ENCODE measurements at regions not wholly inside any gene's neighbourhood (a gene's known extent, or its start where the extent isn't known, plus 50 kb on each side); places are given as distances from the start of the nearest gene placed in this dataset.
"Not testable (repeated sequence)": the region's sequence is repeated elsewhere in the genome, so short reads cannot be mapped to it uniquely, and the experiment has no call there.

DNA sequence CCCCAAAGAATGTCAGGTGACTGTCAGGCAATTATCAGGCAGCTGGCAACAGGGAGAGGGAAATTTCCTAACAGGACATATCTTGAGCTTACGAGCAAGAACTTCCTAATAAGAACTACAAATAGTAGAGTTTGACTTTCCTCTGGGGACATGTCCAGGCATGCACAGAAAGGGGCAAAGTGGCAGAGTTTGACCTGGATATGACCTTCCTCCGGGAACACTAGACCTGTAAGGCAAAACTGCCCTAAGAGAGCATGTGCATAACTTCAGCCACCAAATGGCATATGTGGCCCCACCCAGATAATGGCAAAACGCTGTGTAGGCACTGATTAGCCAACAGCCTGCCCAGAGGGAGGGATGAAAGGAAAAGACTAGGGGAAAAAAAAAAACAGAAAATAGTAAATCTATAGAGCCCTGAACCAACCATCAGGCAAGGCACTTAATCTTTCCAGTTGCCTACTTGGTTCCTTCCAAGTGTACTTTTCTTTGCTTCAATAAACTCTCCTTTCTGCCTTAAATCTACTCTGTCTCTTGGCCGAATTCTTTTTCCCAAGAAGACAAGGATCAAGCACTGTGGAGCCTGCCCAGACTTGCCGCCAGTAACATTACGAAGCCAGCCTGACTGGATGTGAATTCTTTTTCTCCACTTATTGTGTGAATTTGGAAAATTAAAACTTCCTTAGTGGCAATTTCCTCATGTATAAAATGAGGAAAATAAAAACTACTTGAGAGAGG, 164.1 kb downstream of the SPTSSA start:
- DNase-seq, result no peak

DNA sequence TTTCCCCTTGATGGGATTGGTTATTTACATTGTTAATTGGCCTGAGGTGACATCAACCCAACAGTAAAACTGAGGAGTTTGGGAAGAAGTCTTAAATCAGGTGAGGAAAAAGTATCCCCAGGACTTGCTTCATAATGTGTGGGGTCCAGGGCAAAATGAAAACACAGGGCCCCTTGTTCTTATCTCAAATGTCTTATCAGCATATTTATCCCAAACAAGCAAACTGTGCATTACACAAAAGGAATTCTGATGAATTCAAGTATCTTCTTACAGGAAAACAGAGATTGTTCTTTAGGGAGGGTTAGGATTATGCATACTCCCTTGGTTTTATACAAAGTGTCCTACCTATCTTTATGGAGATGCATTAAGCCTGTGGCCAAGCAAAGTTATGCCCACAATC, 178.4 kb downstream of the SPTSSA start:
- no peak for DNase-seq

DNA sequence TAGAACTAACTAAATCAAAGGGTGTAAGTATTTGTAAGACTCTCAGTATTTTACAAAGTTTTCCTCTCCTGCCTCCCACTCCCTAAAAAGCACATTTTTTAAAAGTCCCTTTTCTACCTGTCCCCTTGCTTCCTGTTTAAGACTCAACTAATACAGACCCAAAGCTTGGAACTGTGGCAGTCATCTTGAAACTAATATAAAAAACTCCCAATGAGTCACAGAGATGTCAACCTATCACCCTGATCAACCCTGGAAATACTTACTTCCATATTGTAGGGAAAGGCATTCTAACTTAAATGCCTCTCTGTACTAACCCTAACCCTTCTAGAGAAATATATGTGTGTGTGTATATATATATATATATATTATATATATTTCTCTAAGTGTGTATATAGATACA, 184.8 kb downstream of the SPTSSA start:
- DNase-seq, result no peak

DNA sequence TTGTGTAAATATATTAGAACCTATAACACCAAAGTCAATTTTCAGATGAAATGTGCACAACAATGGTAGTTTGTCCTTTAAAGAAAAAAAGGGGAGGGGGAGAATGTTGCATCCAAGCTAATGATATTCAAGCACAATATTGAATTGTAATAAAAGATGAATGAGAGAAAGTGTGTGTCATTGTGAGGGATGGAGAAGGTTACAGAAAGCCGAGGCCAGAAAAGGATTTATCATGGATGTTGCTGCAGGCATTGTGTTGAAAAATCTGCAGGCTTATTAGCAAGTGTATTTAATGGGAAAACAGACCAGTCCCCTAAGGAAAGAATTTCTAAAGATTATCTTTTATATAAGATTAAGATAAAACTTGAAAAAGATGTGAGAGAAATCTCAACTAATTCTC, 186.5 kb downstream of the SPTSSA start:
- DNase-seq, result no peak

DNA sequence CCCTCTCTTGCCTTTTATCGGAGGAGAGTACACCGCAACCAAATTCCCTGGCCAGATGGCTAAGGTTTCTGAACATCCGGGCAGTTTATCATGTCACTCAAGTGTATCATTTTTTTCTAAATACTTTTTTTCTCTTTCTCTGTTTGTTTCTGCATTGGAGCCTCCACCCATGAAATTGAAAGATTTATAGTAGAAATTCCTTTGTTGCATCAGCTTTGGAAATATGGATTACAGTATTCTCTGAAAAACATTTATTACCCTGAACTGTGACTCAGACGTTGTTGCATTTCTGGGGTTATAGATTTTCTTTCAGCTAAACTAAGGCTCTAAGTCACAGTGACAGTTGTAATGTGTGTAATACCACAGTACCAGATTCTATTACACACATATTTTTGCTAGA, 187.0 kb downstream of the SPTSSA start:
- no peak for DNase-seq

DNA sequence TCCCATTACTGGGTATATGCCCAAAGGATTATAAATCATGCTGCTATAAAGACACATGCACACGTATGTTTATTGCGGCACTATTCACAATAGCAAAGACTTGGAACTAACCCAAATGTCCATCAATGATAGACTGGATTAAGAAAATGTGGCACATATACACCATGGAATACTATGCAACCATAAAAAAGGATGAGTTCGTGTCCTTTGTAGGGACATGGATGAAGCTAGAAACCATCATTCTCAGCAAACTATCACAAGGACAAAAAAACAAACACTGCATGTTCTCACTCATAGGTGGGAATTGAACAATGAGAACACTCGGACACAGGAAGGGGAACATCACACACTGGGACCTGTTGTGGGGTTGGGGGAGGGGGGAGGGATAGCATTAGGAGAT, 188.3 kb downstream of the SPTSSA start:
- not testable (repeated sequence) for DNase-seq

DNA sequence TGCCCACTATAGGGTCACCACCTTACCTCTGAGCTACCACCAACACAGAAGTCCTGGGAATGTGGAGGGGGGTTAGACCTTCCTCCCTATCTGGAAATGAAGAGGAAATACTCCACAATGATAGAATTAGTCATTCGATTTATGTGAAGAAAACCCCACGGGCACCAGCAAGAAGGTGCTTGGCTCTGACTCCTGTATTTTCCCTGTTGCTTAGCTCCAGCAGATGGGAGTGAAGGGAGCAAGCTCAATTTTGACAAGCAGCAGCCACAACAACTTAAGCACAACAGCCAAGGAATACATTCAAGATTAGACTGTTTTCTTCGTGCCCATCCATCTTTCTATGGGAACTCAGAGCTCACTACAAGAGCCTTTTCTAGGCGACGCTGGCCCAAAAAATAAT, 191.7 kb downstream of the SPTSSA start:
- DNase-seq, result no peak

DNA sequence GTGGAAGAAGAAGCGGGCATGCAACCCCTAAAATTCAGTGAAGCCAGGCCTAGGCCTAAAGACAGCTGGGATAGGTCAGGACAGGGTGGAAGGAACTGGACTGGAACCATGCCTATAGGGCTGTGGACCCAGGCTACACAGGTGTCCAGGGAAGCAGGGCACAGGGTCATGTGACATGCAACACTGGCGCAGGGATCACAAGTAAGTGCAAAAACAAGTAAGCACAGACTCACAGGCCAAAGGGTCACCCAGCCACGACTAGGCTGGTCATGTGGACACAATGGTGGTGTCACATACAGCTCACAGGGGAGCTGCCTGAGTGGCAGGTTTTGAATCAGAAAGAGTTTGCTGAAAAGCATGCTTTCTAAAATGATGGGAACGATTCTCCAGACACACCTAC, 195.7 kb downstream of the SPTSSA start:
- no peak for DNase-seq

DNA sequence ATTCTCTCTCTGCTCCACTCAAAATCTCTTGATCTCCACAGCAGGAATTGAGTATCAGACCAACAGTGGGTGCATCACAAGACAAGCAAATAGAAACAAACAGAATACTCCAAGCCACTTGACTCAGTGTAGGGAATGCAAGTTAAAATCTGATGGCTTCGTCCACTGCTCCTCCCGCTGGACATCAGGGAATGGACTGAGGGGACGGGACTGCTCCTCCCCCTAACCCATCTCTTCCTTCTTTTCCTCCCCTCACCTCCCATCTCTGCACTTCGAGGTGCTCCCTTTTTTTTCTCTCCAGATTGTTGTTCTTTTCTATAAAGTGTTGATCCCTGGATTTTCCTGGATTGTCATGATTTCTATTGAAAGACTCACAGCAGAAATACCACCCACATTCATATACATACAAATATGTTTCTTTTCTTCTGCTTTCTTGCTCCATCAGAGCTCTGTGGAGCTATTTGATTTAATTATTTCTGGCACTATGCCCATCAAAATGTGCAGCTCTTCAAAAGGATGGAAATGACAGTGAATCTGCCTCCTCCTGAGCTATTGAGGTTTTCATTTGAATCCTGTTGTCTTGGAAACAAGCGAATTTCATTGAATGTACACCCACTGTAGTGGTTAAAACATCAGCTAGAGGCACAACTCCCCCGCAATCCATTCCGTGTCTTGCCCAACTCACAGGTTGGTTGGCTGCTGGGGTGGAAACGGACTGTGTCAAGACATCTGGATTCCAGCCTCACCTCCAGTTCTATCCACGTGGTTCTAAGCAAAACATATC, 199.7 kb downstream of the SPTSSA start:
- no peak for DNase-seq

DNA sequence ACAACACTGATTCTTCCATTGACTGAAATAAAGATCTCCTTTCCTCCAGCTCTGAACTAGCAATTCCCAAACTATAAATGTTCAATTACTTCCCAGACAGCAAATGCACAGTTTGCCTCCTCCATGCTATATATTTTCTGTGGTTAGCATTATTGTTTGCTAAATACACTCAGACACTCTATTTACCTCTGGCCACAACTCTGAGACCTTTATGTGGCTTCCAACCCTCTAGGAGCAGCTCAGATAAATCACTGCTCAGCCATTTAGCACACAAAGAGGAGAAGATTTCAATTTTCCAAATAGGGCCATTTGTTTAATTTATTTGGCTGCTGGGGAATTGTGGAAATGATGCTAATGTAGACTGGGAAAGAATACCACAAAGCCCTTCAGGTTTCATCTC, 202.0 kb downstream of the SPTSSA start:
- DNase-seq, result no peak

DNA sequence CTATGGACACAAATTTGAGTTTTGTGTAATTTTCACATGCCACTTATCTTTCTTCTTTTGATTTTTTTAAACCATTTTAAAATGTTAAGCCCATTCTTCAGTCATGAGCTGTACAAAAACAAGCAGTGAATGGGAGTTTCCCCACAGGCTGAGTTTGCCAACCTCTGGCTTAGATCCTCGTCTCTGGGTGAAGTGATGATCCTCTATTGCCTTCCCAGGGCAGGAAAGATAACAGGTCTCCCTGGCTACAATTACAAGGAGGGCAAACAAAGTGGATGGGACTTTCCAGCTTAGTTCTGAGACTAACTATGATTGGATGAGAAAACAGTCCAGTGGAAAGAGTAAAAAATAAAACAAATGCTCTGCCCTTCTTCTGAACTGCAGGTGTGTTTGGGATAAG, 203.7 kb downstream of the SPTSSA start:
- DNase-seq, result no peak

DNA sequence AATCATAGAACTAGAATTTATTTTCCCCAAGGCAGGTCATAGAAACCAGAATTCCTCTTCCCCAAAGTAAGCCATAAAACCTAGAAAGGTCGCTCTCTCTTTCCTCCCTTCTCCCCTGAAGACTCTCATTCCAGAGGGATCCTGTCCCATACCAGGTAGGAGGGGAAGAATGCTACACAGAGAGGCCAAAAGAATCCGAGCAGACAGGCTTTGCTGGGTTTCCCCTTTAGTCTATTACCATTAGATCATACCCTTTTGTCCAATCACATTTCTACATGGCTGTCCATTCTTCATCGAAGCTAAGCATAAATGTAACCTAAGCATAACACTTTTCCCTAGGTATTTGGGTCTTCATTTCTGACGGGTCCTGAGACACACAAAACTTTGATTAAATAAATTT, 204.5 kb downstream of the SPTSSA start:
- no peak for DNase-seq

DNA sequence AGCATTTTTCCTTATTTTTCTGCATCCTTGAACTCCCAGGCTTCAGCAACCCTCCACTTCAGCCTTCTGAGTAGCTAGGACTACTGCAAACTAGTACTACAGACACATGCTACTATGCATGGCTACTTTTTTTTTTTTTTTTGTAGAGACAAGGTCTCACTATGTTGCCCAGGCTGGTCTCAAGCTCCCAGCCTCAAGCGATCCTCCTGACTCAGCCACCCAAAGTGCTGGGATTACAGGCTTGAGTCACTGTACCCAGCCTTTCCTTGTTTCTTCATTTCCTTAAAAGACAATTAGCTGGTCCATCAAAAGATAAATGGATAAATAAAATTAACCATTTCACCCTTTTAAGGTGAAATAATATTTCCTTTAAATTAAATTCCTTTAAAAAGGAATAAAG, 205.8 kb downstream of the SPTSSA start:
- no peak for DNase-seq

DNA sequence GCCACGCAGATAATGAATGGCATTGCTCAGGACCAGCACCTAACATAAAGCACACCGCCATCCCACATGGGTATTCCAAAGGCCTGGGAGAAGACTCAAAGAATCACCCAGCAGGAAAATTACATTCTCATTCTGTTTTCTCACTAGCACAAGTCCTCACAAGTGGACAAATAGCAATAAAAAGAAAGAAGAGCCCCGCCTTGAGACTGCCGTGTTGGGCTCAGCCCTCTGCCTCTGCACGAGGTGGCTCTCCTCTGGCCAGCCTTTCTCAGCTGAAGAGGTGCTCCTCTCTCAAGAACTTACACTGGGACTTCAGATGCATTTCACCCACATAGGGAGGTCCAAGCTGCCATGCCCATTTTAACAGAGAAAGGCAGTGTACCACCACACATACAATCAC, 207.5 kb downstream of the SPTSSA start:
- no peak for DNase-seq

DNA sequence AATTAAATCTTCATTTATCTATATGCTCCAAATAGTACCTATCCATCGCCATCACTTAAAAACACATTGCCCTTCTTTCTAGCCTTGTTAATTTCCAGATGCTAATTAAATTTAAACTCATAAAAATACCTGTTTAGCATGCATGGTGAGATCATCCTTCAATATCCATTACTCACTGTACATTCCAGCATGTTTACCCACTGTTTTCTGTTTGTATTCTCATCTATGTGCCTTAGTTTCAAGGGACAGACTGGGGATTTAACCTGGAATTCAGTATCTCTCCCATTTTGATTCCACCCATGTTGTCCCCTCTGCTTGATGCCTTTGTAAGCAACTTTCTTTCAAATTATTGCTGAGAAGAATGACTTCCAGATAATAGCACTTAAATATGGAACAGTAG, 208.0 kb downstream of the SPTSSA start:
- no peak for DNase-seq

DNA sequence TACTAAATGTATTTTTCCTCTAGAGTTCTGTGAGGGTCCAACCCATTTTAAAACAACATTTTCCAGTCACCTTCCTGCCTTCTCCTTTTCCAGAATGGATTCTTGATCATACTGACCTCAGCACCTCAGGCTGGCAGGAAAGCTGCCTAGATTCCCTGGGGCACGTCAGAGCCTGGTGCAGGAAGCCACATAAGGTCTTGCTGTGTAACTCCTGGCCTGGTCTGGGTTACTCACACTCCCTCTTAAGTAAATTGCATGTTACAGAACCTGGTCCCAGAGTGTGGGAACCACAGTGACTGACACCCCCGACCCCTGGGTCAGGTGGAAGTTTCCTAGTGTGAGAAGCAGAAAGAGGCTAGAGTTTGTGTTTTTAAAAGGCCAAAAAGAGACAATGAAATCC, 209.8 kb downstream of the SPTSSA start:
- no peak for DNase-seq

DNA sequence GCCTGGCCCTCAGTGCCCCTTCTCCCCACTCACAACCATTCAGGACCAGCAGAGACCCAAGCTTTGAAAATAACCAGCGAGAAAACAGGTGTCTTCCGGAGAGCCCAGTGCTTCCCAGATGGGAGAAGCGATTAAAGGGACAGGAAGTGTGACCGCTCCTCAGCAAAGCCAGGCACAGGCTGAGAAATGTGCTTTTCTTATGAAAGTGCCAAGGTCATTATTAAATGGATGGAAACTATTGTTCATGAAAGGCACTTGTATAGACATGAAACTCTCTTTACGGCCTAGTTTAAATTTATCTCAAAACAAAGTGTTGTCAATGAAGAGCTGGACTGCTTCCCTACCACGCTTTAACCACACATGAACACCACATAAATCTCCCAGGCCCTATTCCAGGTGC, 210.4 kb downstream of the SPTSSA start:
- no peak for DNase-seq

DNA sequence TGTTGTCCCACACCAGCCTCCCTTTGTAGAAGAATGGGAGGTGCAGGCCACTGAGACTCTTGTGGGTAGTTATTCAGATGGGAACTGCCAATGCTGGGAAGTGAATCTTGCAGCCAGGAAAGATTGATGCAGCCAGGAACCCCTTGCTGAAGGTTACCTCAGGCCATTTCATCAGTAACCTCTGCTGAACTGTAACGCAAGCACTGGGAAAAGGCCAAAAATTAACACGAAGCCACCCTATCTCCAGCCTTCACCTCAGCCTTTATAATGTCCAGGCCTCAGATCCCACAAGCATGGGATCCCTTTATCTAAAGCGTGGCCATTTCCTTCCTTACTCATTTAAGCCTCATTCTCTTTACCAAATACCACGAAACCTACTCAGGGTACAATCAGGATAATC, 211.1 kb downstream of the SPTSSA start:
- DNase-seq, result no peak

DNA sequence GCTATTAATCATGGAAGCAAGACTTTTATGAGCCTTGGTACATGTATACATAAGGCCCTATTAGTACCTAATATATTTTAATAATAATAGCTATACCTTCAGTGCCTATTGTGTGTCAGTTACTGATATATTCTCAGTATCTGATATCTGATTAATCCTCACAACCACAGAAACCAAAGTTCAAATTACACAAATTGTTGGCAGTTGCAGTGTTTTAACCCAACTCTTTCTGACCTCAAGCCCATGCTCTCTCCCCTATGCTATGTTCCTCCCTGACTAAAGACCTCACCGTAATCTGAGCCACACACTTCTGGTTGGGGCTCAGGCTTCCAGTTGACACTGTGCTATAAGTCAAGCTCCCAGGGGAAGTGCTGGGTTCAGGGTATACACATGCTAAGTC, 214.4 kb downstream of the SPTSSA start:
- DNase-seq, result no peak

DNA sequence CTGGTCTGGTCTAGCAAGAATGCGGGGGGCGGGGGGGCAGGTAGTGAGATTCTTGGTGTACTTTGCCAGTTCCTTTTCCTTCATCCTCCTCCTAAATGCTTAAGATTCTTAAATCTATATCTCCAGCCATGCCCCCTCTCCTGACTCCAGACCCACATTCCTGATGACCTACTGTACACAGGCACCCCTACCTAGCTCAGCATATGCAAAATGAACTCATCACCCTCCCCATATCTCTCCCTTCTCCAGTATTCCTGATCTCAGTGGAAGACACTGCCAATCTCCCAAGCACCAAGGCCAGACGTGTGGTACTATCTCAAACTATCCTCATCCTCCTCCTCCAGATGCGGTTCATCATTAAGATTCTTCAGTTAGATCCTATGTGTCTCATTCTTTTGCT, 215.8 kb downstream of the SPTSSA start:
- no peak for DNase-seq

DNA sequence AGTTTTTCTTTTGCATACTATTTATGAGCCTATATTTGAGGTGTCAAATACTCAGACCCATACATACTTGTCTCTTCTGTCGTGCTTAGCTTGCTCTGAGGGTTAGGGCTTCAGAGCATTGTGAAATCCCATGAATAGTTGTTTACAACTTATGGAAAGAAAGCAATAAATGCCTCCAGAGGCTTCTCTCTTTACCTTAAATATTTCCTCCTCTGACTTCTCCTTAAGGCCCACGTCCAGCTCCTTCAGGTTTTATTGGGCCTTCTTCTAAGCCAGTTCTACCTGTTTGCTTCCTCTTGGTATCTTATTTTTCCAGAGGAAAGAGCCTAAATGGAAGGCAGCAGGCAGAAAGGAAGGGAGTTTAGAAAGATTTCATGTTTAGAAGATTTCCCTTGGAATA, 218.6 kb downstream of the SPTSSA start:
- DNase-seq, result no peak

DNA sequence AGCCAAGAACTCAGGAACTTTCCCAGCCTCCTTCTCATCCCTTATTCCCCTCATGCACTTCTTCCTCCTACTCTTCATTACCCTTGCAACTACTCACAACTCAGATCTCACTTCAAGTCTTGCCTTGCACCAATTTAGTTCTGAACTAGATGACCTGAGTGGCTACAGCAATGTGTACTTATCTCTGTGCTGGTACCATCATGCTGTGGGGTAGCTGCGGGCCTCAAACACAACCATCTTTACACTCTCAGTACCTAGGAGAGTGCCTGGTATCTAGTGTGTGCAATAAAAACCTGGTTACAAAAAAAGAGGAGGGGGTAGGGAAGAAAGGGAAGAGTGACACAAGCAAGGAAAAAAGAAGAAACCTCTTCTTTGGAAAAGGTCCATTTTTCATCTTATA, 219.0 kb downstream of the SPTSSA start:
- no peak for DNase-seq

DNA sequence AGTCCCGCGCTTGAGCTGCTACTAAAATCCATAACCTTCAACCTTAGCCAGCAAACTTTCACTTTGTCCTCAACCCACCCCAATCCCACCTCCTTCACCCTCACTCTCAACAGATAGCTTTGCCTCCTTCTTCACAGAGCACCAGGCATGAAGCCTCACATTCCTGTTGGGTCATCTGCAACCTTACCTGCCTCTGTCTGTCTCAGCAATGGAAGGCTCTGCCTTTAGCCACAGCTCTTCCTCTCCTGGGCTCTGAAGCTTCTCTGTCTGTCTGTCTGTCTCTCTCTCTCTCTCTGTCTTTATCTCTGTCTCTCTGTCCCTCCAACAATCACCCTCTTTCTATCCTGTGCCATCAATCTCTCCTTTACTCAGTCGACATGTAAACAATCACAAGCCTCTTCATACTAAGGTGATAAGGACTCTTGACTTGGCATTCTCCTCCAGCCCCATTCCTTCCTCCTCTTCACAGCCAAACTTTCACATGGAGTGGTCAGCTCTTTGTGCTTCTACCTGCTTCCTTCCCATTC, 220.8 kb downstream of the SPTSSA start:
- no peak for DNase-seq

DNA sequence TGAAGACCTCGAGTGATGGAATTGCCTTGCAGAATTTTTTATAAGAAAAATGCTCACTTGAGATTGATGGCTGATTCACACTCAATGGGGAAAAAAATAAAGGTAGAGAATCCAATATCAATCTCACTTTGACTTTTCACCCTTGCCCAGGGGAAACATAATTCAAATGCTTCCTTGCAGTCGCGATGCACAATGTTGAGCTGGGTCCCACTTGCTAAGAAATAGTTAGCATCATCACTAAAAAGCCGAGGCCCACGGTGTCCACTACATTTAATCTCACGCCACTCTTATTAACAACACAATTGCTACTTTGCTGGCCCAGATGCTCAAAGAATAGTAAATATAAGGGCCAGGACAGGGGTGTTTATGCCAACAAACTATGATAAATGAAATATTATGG, 223.4 kb downstream of the SPTSSA start:
- no peak for DNase-seq

DNA sequence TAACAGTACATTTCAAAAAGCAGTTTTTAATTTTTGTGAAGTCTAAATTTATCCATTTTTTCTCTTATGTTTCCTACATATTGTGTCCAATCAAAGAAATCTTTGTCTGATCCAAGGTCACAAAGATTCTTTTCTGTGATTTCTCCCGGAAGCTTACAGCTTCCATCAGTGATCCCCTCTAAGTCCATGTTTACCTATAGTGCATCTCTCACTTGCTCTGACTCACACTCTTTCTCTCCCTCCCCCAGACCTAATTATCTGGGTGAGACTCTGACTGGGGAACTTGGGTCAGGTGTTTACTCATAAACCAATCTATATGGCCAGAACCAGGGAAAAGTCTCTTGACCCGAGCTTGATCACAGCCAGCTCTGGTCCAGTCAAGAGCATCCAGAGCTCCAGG, 224.4 kb downstream of the SPTSSA start:
- no peak for DNase-seq

Measured in NCI-H1092 (cell line).